HG02884 (cell line): ENCODE measurements at regions not wholly inside any gene's neighbourhood (a gene's known extent, or its start where the extent isn't known, plus 50 kb on each side); places are given as distances from the start of the nearest gene placed in this dataset.

Experiments used
- ATAC-seq: cut with Tn5 transposase; IDR thresholded peaks from one replicate; pipeline ENCODE4 v1.9.1; 2021; ENCODE audit warnings: mild to moderate bottlenecking, moderate library complexity; ENCODE audit not compliant: unreplicated experiment

DNA sequence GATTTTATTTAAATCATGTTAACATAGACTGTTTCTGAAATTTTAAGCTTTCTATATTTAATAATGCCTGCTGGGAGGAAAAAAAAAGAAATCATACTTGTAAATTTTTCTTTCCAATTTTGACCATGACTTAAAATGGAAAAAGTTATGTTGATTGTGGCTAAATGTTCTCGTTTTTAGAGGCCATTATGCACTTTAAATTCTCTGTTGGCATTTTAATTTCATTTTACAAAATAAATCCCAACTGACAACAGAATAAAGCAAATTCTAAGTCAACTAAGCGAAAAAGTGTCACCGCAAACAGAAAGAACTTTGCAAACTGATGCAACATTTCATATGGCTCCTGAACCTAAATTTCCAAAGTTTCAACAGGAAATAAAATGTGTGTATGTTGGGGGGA, 74.8 kb upstream of the G2E3 start:
- no peak for ATAC-seq

DNA sequence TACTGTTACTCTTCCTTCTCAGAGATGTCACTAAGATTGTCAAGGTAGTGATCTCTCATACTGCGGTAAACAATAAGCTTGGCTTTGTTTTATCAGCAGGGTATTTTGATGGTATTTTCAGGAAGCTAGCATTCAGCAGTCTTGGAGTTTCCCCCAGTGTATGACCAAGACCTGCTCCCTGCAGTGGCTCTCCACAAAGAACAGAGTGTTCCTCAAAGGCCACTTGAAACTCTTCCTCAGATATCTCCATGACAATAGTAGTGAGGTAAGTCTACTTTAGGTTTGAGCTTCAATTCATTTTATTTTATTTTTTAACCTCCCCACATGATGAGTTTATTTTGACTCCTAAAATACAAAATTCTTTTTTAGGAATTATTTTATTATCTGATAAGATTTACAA, 74.0 kb upstream of the G2E3 start:
- ATAC-seq = no peak

DNA sequence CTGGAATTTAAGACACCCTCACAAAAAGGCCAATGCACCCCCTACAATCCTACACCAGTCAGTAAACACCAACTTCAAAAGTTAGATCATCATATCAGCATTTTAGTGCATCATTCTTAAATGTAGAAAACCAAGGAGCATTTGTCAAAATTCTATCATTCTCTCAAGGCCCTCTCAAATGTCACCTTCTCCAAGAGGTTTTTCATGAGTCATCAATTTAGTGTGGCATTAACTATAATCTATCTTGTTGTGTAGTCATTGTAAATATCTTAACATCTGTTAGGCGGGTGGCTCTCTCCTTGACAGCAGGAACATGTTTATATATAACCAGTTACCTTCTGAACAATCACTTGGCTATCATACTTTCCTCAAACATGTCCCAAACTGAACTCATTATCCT, 62.1 kb upstream of the G2E3 start:
- no peak for ATAC-seq

DNA sequence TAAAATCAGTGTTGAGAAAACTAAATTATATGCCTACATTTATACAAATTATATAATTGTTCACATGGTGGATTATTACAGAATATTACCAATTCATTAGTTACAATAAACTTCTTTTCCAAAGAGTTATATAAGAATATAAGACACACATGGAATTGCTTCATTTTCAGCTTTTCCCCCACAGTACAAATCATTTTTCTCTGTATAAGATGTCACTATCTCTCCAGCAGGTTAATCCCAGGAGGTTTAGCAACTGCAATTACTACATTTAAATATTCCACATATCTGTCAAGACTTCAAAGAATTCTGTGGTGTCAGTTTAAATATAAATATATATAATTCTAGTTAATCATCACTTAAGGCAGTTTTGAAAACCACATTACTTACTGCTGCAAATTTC, 59.6 kb upstream of the G2E3 start:
- no peak for ATAC-seq

DNA sequence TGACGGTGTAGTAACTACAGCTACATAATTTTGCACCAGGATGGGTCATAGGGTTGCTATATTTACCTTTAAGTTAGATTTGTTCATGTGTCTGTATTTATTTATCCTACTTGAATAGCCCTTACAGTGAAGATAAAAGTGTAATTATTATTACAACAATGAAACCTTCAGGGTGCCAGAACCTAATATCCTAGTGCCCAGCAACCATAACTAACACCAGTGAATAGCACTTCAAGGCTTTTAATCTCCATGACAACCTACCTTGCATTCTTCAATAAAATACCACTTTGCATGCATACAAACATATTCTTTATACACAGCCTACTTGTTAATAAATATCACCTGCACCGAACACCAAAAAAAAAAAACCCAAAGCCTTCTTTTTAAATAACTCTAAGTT, 58.7 kb upstream of the G2E3 start:
- no peak for ATAC-seq

DNA sequence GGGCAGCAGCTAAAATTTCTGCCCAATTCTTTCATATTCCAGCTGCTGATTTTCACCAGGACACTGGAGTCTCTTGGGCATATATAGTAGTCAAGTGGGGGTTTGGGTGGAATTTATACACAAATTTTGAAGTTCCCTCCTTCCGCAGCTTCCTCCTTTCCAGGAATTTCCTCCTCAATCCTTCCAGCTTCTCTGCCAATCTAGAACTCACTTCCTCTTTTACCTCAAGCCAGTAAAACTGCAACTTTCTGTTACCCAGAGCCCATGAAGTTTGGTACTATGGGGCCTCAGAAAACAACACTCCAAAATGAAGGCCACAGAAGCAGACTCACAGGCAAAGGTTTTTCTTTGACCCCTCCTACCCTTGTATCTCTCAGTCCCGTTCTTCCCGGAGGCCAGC, 51.7 kb upstream of the G2E3 start:
- no peak for ATAC-seq
